ENCODE measurements at regions not wholly inside any gene's neighbourhood (a gene's known extent, or its start where the extent isn't known, plus 50 kb on each side); places are given as distances from the start of the nearest gene placed in this dataset.

DNA sequence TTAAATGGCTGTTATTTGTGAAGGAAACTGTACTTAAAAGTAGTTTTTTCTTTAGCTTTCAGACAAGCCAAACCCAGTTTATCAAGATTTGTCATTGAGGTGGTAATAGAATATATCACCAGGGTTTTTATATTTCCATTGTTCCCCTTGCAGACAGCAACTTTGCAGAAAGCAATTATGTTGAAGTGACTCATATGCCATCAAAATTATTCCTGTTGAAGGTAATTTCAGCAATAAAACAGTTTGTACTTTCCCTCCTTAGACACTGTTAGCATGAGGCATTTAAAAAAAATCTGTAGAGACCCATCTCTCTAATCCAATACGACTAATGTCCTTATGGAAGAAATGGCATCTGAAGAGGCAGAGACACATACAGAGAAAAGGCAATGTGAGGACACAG is 219.0 kb downstream of the NFKBIZ start:
- no peak for TF ChIP-seq POLR2A (IDR thresholded peaks at IDR 0.05)
- TF ChIP-seq, protein P1, sequence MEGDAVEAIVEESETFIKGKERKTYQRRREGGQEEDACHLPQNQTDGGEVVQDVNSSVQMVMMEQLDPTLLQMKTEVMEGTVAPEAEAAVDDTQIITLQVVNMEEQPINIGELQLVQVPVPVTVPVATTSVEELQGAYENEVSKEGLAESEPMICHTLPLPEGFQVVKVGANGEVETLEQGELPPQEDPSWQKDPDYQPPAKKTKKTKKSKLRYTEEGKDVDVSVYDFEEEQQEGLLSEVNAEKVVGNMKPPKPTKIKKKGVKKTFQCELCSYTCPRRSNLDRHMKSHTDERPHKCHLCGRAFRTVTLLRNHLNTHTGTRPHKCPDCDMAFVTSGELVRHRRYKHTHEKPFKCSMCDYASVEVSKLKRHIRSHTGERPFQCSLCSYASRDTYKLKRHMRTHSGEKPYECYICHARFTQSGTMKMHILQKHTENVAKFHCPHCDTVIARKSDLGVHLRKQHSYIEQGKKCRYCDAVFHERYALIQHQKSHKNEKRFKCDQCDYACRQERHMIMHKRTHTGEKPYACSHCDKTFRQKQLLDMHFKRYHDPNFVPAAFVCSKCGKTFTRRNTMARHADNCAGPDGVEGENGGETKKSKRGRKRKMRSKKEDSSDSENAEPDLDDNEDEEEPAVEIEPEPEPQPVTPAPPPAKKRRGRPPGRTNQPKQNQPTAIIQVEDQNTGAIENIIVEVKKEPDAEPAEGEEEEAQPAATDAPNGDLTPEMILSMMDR (IDR thresholded peaks at IDR 0.05): no peak

All from right lobe of liver (tissue), 4 donors.